ENCODE measurements at regions not wholly inside any gene's neighbourhood (a gene's known extent, or its start where the extent isn't known, plus 50 kb on each side); places are given as distances from the start of the nearest gene placed in this dataset.

DNA sequence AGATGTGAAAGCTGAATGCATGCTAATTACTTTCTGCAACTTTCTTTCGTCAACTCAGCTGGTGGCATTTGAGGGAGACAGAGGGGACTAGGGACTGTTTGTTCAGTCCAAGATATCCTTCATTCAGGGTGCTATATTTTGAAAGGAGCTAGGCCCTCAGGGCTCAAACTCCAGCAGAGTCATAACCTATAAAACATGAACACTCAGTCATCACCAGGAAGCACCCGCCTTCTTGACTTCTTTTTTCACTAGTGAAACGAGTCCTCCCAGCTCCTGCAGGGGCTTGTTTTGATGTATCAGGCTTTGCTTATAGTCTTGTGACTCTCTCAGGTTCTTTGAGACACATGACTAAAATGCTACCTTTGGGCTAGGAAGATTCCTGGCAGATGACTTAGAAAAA, 230.6 kb downstream of the PCDH7 start:
- ChIA-PET POLR2A (no interaction called here), CTCF (no interaction called here)
- ATAC-seq (ENCODE audit: low read depth) (no peak), DNase-seq (no peak)
- intact Hi-C loops (cut with micrococcal nuclease) = no loop called here
- no peak for TF ChIP-seq CTCF (IDR thresholded peaks at IDR 0.05)
- Mint-ChIP-seq H3K4me3 (no peak overlapping the region), H3K27me3 (no peaks in the 10 kb centered on the region), H3K9me3 (peaks cover 2% of the 10 kb centered on the region), H3K36me3 (ENCODE audit: low read depth) (no peaks in the 10 kb centered on the region), H3K27ac (no peak overlapping the region), H3K4me1 (no peaks in the 10 kb centered on the region)

DNA sequence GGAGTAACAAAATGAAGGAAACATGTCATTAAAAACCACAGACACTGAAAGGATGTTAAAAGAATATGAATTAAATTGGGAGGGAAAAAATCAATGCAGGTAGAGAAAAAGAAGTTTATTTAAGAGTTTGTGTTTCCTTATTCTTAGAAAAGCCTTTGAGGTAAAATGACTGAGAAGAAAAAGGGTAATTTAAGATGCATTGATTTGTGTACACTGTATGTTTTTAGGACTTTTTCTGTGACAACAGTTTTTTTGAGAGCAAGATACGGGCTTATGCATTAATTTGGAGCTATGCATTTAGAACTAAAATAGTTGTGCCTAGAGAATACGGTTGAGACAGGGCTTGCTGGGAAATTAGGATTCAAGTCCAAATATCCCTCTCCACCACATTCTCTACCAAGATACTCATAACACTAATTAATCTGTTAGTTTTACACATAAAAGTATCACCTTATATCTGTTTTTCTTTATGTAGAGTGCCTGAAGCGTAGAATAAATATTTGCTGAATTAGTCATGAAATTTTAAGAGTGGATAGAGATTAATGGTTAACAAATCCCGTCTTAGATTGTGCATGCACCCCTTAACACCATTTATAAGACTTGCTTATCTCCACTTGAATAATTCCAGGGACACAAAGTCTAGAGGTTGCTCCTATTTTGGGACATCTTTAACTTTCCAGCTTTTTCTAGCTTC, 232.5 kb downstream of the PCDH7 start:
- intact Hi-C loops (cut with micrococcal nuclease) = no loop called here
- DNase-seq (no peak), ATAC-seq (ENCODE audit: low read depth) (no peak)
- ChIA-PET CTCF (no interaction called here), POLR2A (no interaction called here)
- H3K27ac Mint-ChIP-seq = no peak overlapping the region
- no peaks in the 10 kb centered on the region for H3K36me3 Mint-ChIP-seq (ENCODE audit: low read depth)
- H3K4me1 Mint-ChIP-seq = no peaks in the 10 kb centered on the region
- TF ChIP-seq CTCF (IDR thresholded peaks at IDR 0.05) = no peak
- H3K9me3 Mint-ChIP-seq = peaks cover 5% of the 10 kb centered on the region
- H3K27me3 Mint-ChIP-seq = no peaks in the 10 kb centered on the region
- no peak overlapping the region for H3K4me3 Mint-ChIP-seq

DNA sequence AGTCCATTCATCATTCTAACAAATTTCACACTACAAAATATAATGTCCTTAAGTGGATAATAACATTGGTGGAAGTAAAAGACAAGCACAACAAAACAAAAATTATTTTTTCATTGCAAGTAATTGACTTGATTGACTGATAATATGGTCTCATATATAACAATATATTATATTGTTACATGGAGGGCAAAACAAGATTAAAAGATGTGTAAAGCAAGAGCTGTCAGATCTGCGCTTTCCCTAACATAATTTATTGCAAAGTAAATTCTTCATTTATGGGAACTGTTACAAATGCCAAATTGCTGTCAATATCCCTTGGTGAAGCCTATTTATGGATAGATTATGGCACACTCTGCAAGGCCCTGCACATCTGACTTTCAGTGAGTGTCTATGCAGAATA, 233.6 kb downstream of the PCDH7 start:
- H3K36me3 Mint-ChIP-seq (ENCODE audit: low read depth) = no peaks in the 10 kb centered on the region
- POLR2A ChIA-PET = no interaction called here
- TF ChIP-seq CTCF (IDR thresholded peaks at IDR 0.05) = no peak
- H3K27ac Mint-ChIP-seq = no peak overlapping the region
- peaks cover 5% of the 10 kb centered on the region for H3K9me3 Mint-ChIP-seq
- H3K4me1 Mint-ChIP-seq = no peaks in the 10 kb centered on the region
- ATAC-seq (ENCODE audit: low read depth) (no peak), DNase-seq (no peak)
- H3K27me3 Mint-ChIP-seq = no peaks in the 10 kb centered on the region
- intact Hi-C loops (cut with micrococcal nuclease) = no loop called here
- CTCF ChIA-PET = no interaction called here
- no peak overlapping the region for H3K4me3 Mint-ChIP-seq

DNA sequence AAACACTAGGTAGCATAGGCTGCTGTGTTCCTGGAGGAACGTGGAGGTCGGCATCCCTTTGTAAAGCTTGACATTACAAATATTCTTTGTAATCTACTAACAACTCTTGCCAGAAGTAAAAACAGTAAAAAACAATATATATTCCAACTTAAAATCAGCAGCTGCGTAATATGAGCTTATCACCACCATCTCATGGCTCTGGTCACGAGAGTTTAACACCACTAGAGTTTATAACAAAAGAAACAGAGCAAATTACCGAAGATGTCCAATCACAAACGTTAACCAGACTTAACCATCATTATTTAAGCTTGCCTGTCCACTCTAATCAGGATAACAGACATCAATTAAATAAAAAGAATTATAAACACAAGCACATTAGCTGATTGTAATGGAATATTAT, 236.7 kb downstream of the PCDH7 start:
- H3K27ac Mint-ChIP-seq = no peak overlapping the region
- H3K36me3 Mint-ChIP-seq (ENCODE audit: low read depth) = no peaks in the 10 kb centered on the region
- ChIA-PET POLR2A (no interaction called here), CTCF (no interaction called here)
- no peaks in the 10 kb centered on the region for H3K4me1 Mint-ChIP-seq
- peaks cover 3% of the 10 kb centered on the region for H3K9me3 Mint-ChIP-seq
- no peak for TF ChIP-seq CTCF (IDR thresholded peaks at IDR 0.05)
- no peak for DNase-seq
- no peaks in the 10 kb centered on the region for H3K27me3 Mint-ChIP-seq
- intact Hi-C loops (cut with micrococcal nuclease) = no loop called here
- no peak overlapping the region for H3K4me3 Mint-ChIP-seq
- no peak for ATAC-seq (ENCODE audit: low read depth)

DNA sequence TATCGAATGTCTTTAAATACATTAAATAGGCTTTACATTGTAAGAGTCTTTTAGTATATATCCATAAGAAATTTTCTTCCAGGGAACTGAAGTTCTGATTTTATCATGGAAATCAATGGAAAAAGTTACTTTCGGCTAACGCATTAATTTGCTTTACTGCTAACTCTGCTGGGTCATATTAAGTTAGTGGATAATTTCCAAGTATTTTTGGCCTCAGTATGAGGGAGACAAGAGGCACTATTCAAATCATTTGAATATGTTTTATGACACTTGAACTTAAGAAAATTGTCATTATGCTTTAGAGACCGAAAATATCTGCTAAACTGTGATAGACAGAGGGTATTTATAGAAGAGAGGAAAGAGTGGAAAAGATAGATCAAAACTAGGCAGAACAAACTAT, 237.5 kb downstream of the PCDH7 start:
- no peak for TF ChIP-seq CTCF (IDR thresholded peaks at IDR 0.05)
- no peak for DNase-seq
- POLR2A ChIA-PET = no interaction called here
- H3K4me3 Mint-ChIP-seq = no peak overlapping the region
- CTCF ChIA-PET = no interaction called here
- H3K27ac Mint-ChIP-seq = no peak overlapping the region
- ATAC-seq (ENCODE audit: low read depth) = no peak
- no peaks in the 10 kb centered on the region for H3K27me3 Mint-ChIP-seq
- intact Hi-C loops (cut with micrococcal nuclease) = no loop called here
- H3K9me3 Mint-ChIP-seq = peaks cover 3% of the 10 kb centered on the region
- H3K4me1 Mint-ChIP-seq = no peaks in the 10 kb centered on the region
- no peaks in the 10 kb centered on the region for H3K36me3 Mint-ChIP-seq (ENCODE audit: low read depth)

Data from activated B cell treated with CpG ODN at 0.5 μM for 24 hours (primary cell).